ENCODE measurements at regions not wholly inside any gene's neighbourhood (a gene's known extent, or its start where the extent isn't known, plus 50 kb on each side); places are given as distances from the start of the nearest gene placed in this dataset.

DNA sequence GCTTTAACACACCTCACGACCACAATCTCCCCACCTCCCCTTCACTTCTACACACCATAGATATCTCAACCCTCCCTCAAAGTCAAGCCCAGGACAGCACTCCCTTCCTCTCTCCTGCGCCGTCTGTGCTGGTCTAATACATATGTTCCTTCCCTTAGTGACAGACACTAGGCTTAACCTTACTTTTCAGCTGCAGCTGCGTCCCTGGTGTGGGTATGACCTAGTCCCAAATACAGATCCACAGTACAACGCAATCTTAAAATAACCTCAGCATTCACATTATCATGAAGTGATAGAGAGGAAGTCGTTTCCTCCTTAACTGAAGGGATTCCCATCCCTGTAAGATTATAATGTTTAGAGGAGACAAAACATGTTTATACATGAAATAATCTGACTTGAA, 192.7 kb upstream of the TANK start (continued):
- TF ChIP-seq, protein P1, sequence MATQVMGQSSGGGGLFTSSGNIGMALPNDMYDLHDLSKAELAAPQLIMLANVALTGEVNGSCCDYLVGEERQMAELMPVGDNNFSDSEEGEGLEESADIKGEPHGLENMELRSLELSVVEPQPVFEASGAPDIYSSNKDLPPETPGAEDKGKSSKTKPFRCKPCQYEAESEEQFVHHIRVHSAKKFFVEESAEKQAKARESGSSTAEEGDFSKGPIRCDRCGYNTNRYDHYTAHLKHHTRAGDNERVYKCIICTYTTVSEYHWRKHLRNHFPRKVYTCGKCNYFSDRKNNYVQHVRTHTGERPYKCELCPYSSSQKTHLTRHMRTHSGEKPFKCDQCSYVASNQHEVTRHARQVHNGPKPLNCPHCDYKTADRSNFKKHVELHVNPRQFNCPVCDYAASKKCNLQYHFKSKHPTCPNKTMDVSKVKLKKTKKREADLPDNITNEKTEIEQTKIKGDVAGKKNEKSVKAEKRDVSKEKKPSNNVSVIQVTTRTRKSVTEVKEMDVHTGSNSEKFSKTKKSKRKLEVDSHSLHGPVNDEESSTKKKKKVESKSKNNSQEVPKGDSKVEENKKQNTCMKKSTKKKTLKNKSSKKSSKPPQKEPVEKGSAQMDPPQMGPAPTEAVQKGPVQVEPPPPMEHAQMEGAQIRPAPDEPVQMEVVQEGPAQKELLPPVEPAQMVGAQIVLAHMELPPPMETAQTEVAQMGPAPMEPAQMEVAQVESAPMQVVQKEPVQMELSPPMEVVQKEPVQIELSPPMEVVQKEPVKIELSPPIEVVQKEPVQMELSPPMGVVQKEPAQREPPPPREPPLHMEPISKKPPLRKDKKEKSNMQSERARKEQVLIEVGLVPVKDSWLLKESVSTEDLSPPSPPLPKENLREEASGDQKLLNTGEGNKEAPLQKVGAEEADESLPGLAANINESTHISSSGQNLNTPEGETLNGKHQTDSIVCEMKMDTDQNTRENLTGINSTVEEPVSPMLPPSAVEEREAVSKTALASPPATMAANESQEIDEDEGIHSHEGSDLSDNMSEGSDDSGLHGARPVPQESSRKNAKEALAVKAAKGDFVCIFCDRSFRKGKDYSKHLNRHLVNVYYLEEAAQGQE (IDR thresholded peaks at IDR 0.05; ENCODE audit: unreplicated experiment), result no peak
- no peak for TF ChIP-seq STAT1 (IDR thresholded peaks at IDR 0.05; ENCODE audit: unreplicated experiment)
- TF ChIP-seq ZNF331 (CRISPR knock-in tag; IDR thresholded peaks at IDR 0.05; ENCODE audit: low read depth), result no peak
- no peak for TF ChIP-seq EZH2phosphoT487 (IDR thresholded peaks at IDR 0.05; ENCODE audit: unreplicated experiment)
- TF ChIP-seq, protein P2, sequence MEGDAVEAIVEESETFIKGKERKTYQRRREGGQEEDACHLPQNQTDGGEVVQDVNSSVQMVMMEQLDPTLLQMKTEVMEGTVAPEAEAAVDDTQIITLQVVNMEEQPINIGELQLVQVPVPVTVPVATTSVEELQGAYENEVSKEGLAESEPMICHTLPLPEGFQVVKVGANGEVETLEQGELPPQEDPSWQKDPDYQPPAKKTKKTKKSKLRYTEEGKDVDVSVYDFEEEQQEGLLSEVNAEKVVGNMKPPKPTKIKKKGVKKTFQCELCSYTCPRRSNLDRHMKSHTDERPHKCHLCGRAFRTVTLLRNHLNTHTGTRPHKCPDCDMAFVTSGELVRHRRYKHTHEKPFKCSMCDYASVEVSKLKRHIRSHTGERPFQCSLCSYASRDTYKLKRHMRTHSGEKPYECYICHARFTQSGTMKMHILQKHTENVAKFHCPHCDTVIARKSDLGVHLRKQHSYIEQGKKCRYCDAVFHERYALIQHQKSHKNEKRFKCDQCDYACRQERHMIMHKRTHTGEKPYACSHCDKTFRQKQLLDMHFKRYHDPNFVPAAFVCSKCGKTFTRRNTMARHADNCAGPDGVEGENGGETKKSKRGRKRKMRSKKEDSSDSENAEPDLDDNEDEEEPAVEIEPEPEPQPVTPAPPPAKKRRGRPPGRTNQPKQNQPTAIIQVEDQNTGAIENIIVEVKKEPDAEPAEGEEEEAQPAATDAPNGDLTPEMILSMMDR (conservative IDR thresholded peaks at IDR 0.05; ENCODE audit: low read depth in 2 of 2), result no peak
- no peak for TF ChIP-seq CREB1 (CRISPR knock-in tag; IDR thresholded peaks at IDR 0.05; ENCODE audit: low read depth)
- TF ChIP-seq POLR2AphosphoS5 (IDR thresholded peaks at IDR 0.05; ENCODE audit: low read depth), result no peak
- no peak for TF ChIP-seq ETS1 (IDR thresholded peaks at IDR 0.05)

DNA sequence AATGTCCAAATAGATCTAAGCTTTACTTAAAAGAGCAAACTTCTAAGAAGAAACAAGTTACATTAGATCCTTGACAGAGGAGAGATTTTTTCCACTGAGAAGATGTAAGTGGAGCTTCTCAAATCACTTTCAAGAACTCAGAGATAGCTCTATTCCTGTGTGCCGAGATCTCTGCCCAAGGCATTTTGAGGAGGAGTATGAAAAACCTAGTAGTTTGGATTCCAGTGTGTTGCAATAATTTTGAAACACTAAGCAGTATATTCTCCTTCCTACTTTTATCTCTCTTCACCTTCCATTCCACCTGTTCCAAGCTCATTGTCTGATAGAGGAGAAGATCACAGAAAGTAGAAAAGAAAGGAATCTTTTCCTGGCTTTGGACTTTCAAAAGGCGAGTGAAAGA, 192.0 kb upstream of the TANK start:
- Mint-ChIP-seq H3K4me1 (peaks cover 7% of the 10 kb centered on the region; the same call in 2 of the 3 replicates), H3K9me3 (peaks cover 2% of the 10 kb centered on the region; the same call in 1 of the 3 replicates), H3K27me3 (ENCODE audit: insufficient read depth, low read depth, poor library complexity) (peaks cover 4% of the 10 kb centered on the region), H3K36me3 (ENCODE audit: low read depth) (peaks cover 3% of the 10 kb centered on the region; the same call in 1 of the 3 replicates), H3K4me3 (no peak overlapping the region), H3K27ac (no peak overlapping the region)
- Histone ChIP-seq H3K9me2 (ENCODE audit: insufficient read depth) (peaks cover 4% of the 10 kb centered on the region; the same call in 1 of the 2 replicates), H3K4me2 (no peak overlapping the region), H3K4me3 (no peak overlapping the region), H3K27ac (ENCODE audit: low read depth) (no peak overlapping the region), H3K4me1 (ENCODE audit: insufficient read depth) (peaks cover 7% of the 10 kb centered on the region; the same call in 1 of the 2 replicates), H3K36me3 (ENCODE audit: insufficient read depth) (no peaks in the 10 kb centered on the region), H4K20me1 (replicated peaks; ENCODE audit: insufficient read depth) (no peaks in the 10 kb centered on the region), H3K27me3 (ENCODE audit: insufficient read depth) (no peaks in the 10 kb centered on the region), H2AFZ (no peak overlapping the region; the same call in 1 of the 2 replicates), H3K79me2 (replicated peaks; ENCODE audit: insufficient read depth) (no peaks in the 10 kb centered on the region), H3F3A (replicated peaks; ENCODE audit: low read depth) (no peaks in the 10 kb centered on the region)
- no peak for DNase-seq (ENCODE audit: low spot score)
- no peak for ATAC-seq
- no peak for TF ChIP-seq ETS1 (IDR thresholded peaks at IDR 0.05)
- TF ChIP-seq ZNF331 (CRISPR knock-in tag; IDR thresholded peaks at IDR 0.05; ENCODE audit: low read depth), result no peak
- TF ChIP-seq EZH2phosphoT487 (IDR thresholded peaks at IDR 0.05; ENCODE audit: unreplicated experiment), result no peak
- TF ChIP-seq, protein P1 (IDR thresholded peaks at IDR 0.05; ENCODE audit: unreplicated experiment), result no peak
- no peak for TF ChIP-seq POLR2AphosphoS5 (IDR thresholded peaks at IDR 0.05; ENCODE audit: low read depth)
- no peak for TF ChIP-seq STAT1 (IDR thresholded peaks at IDR 0.05; ENCODE audit: unreplicated experiment)
- TF ChIP-seq ZNF114 (CRISPR knock-in tag; IDR thresholded peaks at IDR 0.05), result no peak
- no peak for TF ChIP-seq JUNB (IDR thresholded peaks at IDR 0.05; ENCODE audit: unreplicated experiment)
- TF ChIP-seq, protein P2 (conservative IDR thresholded peaks at IDR 0.05; ENCODE audit: low read depth in 2 of 2), result no peak
- TF ChIP-seq CREB1 (CRISPR knock-in tag; IDR thresholded peaks at IDR 0.05; ENCODE audit: low read depth), result no peak
- TF ChIP-seq EZH2 (IDR thresholded peaks at IDR 0.05; ENCODE audit: low read depth, unreplicated experiment), result no peak
